AG04449 (cell line): ENCODE measurements at regions not wholly inside any gene's neighbourhood (a gene's known extent, or its start where the extent isn't known, plus 50 kb on each side); places are given as distances from the start of the nearest gene placed in this dataset.
"Not testable (repeated sequence)": the region's sequence is repeated elsewhere in the genome, so short reads cannot be mapped to it uniquely, and the experiment has no call there.

ENCODE experiments used
- CTCF ChIA-PET: fragments of 350-600 bp; formaldehyde crosslinking; extraction: SDS; loops from one replicate; lab custom pipeline; 2021; ENCODE audit warnings: antibody characterized with exemption; lab: Yijun Ruan, JAX
- POLR2A ChIA-PET: fragments of 400-600, 350-600 bp; formaldehyde crosslinking; extraction: SDS; loops from one replicate; lab custom pipeline; 2020; ENCODE audit warnings: antibody characterized with exemption, inconsistent platforms; lab: Yijun Ruan, JAX
- DNase-seq: peaks from one replicate; pipeline ENCODE4 v3.0.0-alpha.2; 2010; ENCODE audit warnings: low read depth, low spot score
- H3K4me3 ChIP-seq: 2 replicates; pipeline ENCODE4 v1.5.1; 2011; ENCODE audit warnings: low read depth, mild to moderate bottlenecking, control low read depth, low read length
- CTCF ChIP-seq: IDR thresholded peaks from one replicate; pipeline ENCODE4 v1.5.1; 2011; ENCODE audit warnings: mild to moderate bottlenecking, moderate library complexity, low read length, control low read depth, inconsistent platforms; ENCODE audit not compliant: insufficient read depth; ENCODE audit errors: missing control alignments

- TF ChIP-seq CTCF, result no peak
- ChIA-PET POLR2A (no interaction called here), CTCF (no interaction called here)
- no peak for DNase-seq
- no peak overlapping the region for H3K4me3 ChIP-seq
These were observed 278.3 kb downstream of the ADGRD1 start for GRCh38 chr12:131232036-131232435.

GRCh38 chr12:131232872-131233271 lies 279.2 kb downstream of the ADGRD1 start:
- not testable (repeated sequence) for DNase-seq

GRCh38 chr12:131233850-131234789 lies 280.4 kb downstream of the ADGRD1 start:
- CTCF ChIA-PET, H3K4me3 ChIP-seq, DNase-seq, POLR2A ChIA-PET: not testable (repeated sequence)

More at GRCh38 chr12:131232872-131233271, 279.2 kb downstream of the ADGRD1 start:
- CTCF ChIA-PET, POLR2A ChIA-PET, H3K4me3 ChIP-seq: not testable (repeated sequence)

- DNase-seq, POLR2A ChIA-PET, CTCF ChIA-PET, H3K4me3 ChIP-seq: not testable (repeated sequence)
These were observed 281.1 kb downstream of the ADGRD1 start for GRCh38 chr12:131234841-131235271.

GRCh38 chr12:131235871-131236271 lies 282.2 kb downstream of the ADGRD1 start:
- no peak overlapping the region for H3K4me3 ChIP-seq
- no peak for TF ChIP-seq CTCF
- no peak for DNase-seq
- CTCF ChIA-PET, result no interaction called here
- POLR2A ChIA-PET, result no interaction called here

GRCh38 chr12:131239384-131240094 lies 285.8 kb downstream of the ADGRD1 start:
- no peak for DNase-seq
- H3K4me3 ChIP-seq, result no peak overlapping the region
- ChIA-PET POLR2A (no interaction called here), CTCF (no interaction called here)
- TF ChIP-seq CTCF, result no peak

GRCh38 chr12:131241517-131241916 lies 287.8 kb downstream of the ADGRD1 start:
- no peak for TF ChIP-seq CTCF
- ChIA-PET CTCF (no interaction called here), POLR2A (no interaction called here)
- no peak overlapping the region for H3K4me3 ChIP-seq
- DNase-seq, result no peak
